ENCODE measurements at regions not wholly inside any gene's neighbourhood (a gene's known extent, or its start where the extent isn't known, plus 50 kb on each side); places are given as distances from the start of the nearest gene placed in this dataset.

DNA sequence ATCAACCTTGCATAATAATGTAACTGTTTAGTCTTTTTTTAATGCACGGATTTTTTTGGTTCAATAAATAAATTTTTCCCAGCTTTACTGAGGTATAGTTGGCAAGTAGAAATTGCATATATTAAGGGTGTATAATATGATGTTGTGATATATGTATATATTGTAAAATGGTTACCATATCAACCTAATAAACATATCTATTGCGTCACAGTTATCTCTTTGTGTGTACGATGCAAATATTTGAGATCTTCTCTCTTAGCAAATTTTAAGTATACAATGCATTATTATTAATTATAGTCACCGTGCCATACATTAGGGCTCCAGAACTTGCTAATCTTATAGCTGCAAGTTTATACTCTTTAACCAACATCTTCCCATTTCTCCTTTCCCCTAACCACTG lies 57.2 kb upstream of the TMEM161B start:
- in situ Hi-C loops (cut with MboI) (no loop called here), intact Hi-C loops (cut with micrococcal nuclease; ENCODE audit: unreplicated experiment) (no loop called here)
- Histone ChIP-seq H4K20me1 (ENCODE audit: control insufficient read depth, insufficient read depth) (no peaks in the 10 kb centered on the region), H3K36me3 (ENCODE audit: control insufficient read depth in 2 of 2, insufficient read depth in 2 of 2, low read length in 1 of 2) (no peaks in the 10 kb centered on the region), H3K27ac (ENCODE audit: control insufficient read depth, insufficient read depth) (no peak overlapping the region), H3K9ac (ENCODE audit: control insufficient read depth, insufficient read depth, low read length) (no peak overlapping the region), H2AFZ (ENCODE audit: control insufficient read depth, low read depth, low read length) (no peak overlapping the region), H3K4me3 (no peak overlapping the region), H3K9me3 (replicated peaks; ENCODE audit: control insufficient read depth, insufficient read depth, low read length) (no peaks in the 10 kb centered on the region), H3K79me2 (ENCODE audit: control insufficient read depth, insufficient read depth, low read length) (no peaks in the 10 kb centered on the region), H3K4me2 (ENCODE audit: control insufficient read depth, insufficient read depth) (no peak overlapping the region), H3K4me1 (ENCODE audit: control insufficient read depth, insufficient read depth, low read length) (no peaks in the 10 kb centered on the region), H3K27me3 (replicated peaks in 1 of 2; ENCODE audit: control insufficient read depth in 2 of 2, insufficient read depth in 2 of 2, low read length in 1 of 2) (no peaks in the 10 kb centered on the region)
- TF ChIP-seq ZSCAN29 (IDR thresholded peaks at IDR 0.05), result no peak
- ChIA-PET CTCF (no interaction called here), SMC1A (ENCODE audit: uncharacterized antibody, unreplicated experiment) (no interaction called here), POLR2A (no interaction called here), RAD21 (ENCODE audit: unreplicated experiment) (no interaction called here)
- FAIRE-seq, result no peak
- ATAC-seq, result no peak
- WGBS (ENCODE audit: insufficient coverage, insufficient replicate concordance, low lambda C conversion rate, missing lambda C conversion rate), result 67% methylated on average over 4 of the region's 4 CpGs
- DNase-seq (ENCODE audit: low read depth, low spot score), result no peak
- BruUV-seq (replicated peaks), result no TSS peak

GRCh38 chr5:88322785-88323184 lies 54.1 kb upstream of the TMEM161B start:
- Histone ChIP-seq H3K27ac (ENCODE audit: control insufficient read depth, insufficient read depth) (no peak overlapping the region), H3K4me3 (no peak overlapping the region), H3K27me3 (replicated peaks in 1 of 2; ENCODE audit: control insufficient read depth in 2 of 2, insufficient read depth in 2 of 2, low read length in 1 of 2) (no peaks in the 10 kb centered on the region), H3K9me3 (replicated peaks; ENCODE audit: control insufficient read depth, insufficient read depth, low read length) (no peaks in the 10 kb centered on the region), H3K4me2 (ENCODE audit: control insufficient read depth, insufficient read depth) (no peak overlapping the region), H2AFZ (ENCODE audit: control insufficient read depth, low read depth, low read length) (no peak overlapping the region), H3K9ac (ENCODE audit: control insufficient read depth, insufficient read depth, low read length) (no peak overlapping the region), H3K36me3 (ENCODE audit: control insufficient read depth in 2 of 2, insufficient read depth in 2 of 2, low read length in 1 of 2) (no peaks in the 10 kb centered on the region), H3K4me1 (ENCODE audit: control insufficient read depth, insufficient read depth, low read length) (no peaks in the 10 kb centered on the region), H4K20me1 (ENCODE audit: control insufficient read depth, insufficient read depth) (no peaks in the 10 kb centered on the region), H3K79me2 (ENCODE audit: control insufficient read depth, insufficient read depth, low read length) (no peaks in the 10 kb centered on the region)
- ChIA-PET RAD21 (ENCODE audit: unreplicated experiment) (no interaction called here), POLR2A (no interaction called here), CTCF (no interaction called here), SMC1A (ENCODE audit: uncharacterized antibody, unreplicated experiment) (no interaction called here)
- BruUV-seq (replicated peaks), result no TSS peak
- 97% methylated on average over 3 of the region's 3 CpGs for WGBS (ENCODE audit: insufficient coverage, insufficient replicate concordance, low lambda C conversion rate, missing lambda C conversion rate)
- FAIRE-seq (no peak), DNase-seq (ENCODE audit: low read depth, low spot score) (no peak), ATAC-seq (no peak)
- in situ Hi-C loops (cut with MboI), result no loop called here
- intact Hi-C loops (cut with micrococcal nuclease; ENCODE audit: unreplicated experiment), result no loop called here
- no peak for TF ChIP-seq WRNIP1 (IDR thresholded peaks at IDR 0.05; ENCODE audit: borderline replicate concordance, low read depth, low read length)
- no peak for TF ChIP-seq MYB (IDR thresholded peaks at IDR 0.05; ENCODE audit: borderline replicate concordance, low read depth, low read length)
- no peak for TF ChIP-seq POLR2A (IDR thresholded peaks at IDR 0.05; ENCODE audit: low read depth, low read length)
- TF ChIP-seq ZNF274 (IDR thresholded peaks at IDR 0.05; ENCODE audit: insufficient read depth, insufficient read length), result no peak
- TF ChIP-seq CBFB (IDR thresholded peaks at IDR 0.05; ENCODE audit: low read depth), result no peak
- TF ChIP-seq, protein P1, sequence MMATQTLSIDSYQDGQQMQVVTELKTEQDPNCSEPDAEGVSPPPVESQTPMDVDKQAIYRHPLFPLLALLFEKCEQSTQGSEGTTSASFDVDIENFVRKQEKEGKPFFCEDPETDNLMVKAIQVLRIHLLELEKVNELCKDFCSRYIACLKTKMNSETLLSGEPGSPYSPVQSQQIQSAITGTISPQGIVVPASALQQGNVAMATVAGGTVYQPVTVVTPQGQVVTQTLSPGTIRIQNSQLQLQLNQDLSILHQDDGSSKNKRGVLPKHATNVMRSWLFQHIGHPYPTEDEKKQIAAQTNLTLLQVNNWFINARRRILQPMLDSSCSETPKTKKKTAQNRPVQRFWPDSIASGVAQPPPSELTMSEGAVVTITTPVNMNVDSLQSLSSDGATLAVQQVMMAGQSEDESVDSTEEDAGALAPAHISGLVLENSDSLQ (IDR thresholded peaks at IDR 0.05), result no peak
- no peak for TF ChIP-seq SUZ12 (IDR thresholded peaks at IDR 0.05; ENCODE audit: unreplicated experiment)
- no peak for TF ChIP-seq YY1 (IDR thresholded peaks at IDR 0.05; ENCODE audit: low read depth, low read length)
- no peak for TF ChIP-seq ASH2L (IDR thresholded peaks at IDR 0.05; ENCODE audit: borderline replicate concordance, low read depth)
- TF ChIP-seq TCF12 (IDR thresholded peaks at IDR 0.05; ENCODE audit: low read depth, low read length), result no peak
- no peak for TF ChIP-seq PAX5 (IDR thresholded peaks at IDR 0.05; ENCODE audit: borderline replicate concordance, low read depth, low read length)
- TF ChIP-seq, protein P2, sequence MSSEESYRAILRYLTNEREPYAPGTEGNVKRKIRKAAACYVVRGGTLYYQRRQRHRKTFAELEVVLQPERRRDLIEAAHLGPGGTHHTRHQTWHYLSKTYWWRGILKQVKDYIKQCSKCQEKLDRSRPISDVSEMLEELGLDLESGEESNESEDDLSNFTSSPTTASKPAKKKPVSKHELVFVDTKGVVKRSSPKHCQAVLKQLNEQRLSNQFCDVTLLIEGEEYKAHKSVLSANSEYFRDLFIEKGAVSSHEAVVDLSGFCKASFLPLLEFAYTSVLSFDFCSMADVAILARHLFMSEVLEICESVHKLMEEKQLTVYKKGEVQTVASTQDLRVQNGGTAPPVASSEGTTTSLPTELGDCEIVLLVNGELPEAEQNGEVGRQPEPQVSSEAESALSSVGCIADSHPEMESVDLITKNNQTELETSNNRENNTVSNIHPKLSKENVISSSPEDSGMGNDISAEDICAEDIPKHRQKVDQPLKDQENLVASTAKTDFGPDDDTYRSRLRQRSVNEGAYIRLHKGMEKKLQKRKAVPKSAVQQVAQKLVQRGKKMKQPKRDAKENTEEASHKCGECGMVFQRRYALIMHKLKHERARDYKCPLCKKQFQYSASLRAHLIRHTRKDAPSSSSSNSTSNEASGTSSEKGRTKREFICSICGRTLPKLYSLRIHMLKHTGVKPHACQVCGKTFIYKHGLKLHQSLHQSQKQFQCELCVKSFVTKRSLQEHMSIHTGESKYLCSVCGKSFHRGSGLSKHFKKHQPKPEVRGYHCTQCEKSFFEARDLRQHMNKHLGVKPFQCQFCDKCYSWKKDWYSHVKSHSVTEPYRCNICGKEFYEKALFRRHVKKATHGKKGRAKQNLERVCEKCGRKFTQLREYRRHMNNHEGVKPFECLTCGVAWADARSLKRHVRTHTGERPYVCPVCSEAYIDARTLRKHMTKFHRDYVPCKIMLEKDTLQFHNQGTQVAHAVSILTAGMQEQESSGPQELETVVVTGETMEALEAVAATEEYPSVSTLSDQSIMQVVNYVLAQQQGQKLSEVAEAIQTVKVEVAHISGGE (CRISPR knock-in tag; IDR thresholded peaks at IDR 0.05), result no peak
- no peak for TF ChIP-seq HDGF (IDR thresholded peaks at IDR 0.05)
- TF ChIP-seq, protein P3, sequence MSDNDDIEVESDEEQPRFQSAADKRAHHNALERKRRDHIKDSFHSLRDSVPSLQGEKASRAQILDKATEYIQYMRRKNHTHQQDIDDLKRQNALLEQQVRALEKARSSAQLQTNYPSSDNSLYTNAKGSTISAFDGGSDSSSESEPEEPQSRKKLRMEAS (IDR thresholded peaks at IDR 0.05; ENCODE audit: low read depth, low read length), result no peak
- no peak for TF ChIP-seq PAX8 (IDR thresholded peaks at IDR 0.05)
- no peak for TF ChIP-seq SRF (IDR thresholded peaks at IDR 0.05; ENCODE audit: low read depth in 2 of 2, low read length in 2 of 2)
- no peak for TF ChIP-seq CHD1 (IDR thresholded peaks at IDR 0.05; ENCODE audit: low read depth, low read length)

All from GM12878 (cell line).